ENCODE measurements at regions not wholly inside any gene's neighbourhood (a gene's known extent, or its start where the extent isn't known, plus 50 kb on each side); places are given as distances from the start of the nearest gene placed in this dataset. TPM values are rescaled to one million over a fixed set of nuclear protein-coding genes. Genes with fewer than 3 reads are reported as not detected.

- TF ChIP-seq CTCF (IDR thresholded peaks at IDR 0.05; ENCODE audit: insufficient read depth, low read depth, low read length): no peak
- no peak overlapping the region for H3K4me3 ChIP-seq (ENCODE audit: low read depth, low read length)
- DNase-seq (ENCODE audit: low read depth): no peak
These were observed 50.0 kb upstream of the HPCAL1 start for GRCh38 chr2:10252661-10253060.

Small RNA genes in the stretch of these regions (small RNA-seq; reads per million reads assigned to genes)
- not detected for gene MIR4261
